Transverse colon (tissue), 4 donors: ENCODE measurements at regions not wholly inside any gene's neighbourhood (a gene's known extent, or its start where the extent isn't known, plus 50 kb on each side); places are given as distances from the start of the nearest gene placed in this dataset.

Experiments
- DNase-seq: peaks from one replicate; pipeline ENCODE4 v3.0.0-alpha.2; 2019
- H3K27ac ChIP-seq, 4 donors: fragments of 200-600 bp; sonication (generic); 2 replicates each; pipeline ENCODE4 v1.5.1; 2016 to 2018; ENCODE audit warnings: inconsistent platforms in 4 of 4
- H3K27me3 ChIP-seq: fragments of 200-600 bp; sonication (generic); 2 replicates; pipeline ENCODE4 v1.5.1; 2017; ENCODE audit warnings: inconsistent platforms
- H3K36me3 ChIP-seq, 4 donors: fragments of 200-600 bp; sonication (generic); 2 replicates each; pipeline ENCODE4 v1.5.1; 2017 to 2019; ENCODE audit warnings: inconsistent platforms in 4 of 4
- H3K4me1 ChIP-seq, 4 donors: fragments of 200-600 bp; sonication (generic); 2 replicates each; pipeline ENCODE4 v1.5.1; 2017 to 2020; ENCODE audit warnings: inconsistent platforms in 4 of 4
- H3K4me3 ChIP-seq, 4 donors: fragments of 200-600 bp; sonication (generic); 1 replicate in 1 of 4; 2 replicates in 3 of 4; pipeline versions ENCODE4 v1.5.1 to v1.6.1; 2017 to 2019; ENCODE audit warnings: inconsistent platforms in 4 of 4
- H3K9me3 ChIP-seq, 2 donors: fragments of 200-600 bp; sonication (generic); 2 replicates each; pipeline ENCODE4 v1.5.1; 2017 to 2019; ENCODE audit warnings: inconsistent platforms in 2 of 2
- EP300 ChIP-seq: sonication (generic); formaldehyde crosslinking; IDR thresholded peaks from one replicate; pipeline ENCODE4 v1.6.1; 2017; ENCODE audit warnings: antibody characterized with exemption, low read depth
- POLR2A ChIP-seq: fragments of 450-650 bp; IDR thresholded peaks from one replicate; pipeline ENCODE4 v1.6.1; 2016; ENCODE audit warnings: antibody characterized with exemption, mild to moderate bottlenecking, moderate library complexity
- POLR2AphosphoS5 ChIP-seq, 3 donors: sonication (generic); formaldehyde crosslinking; IDR thresholded peaks; one replicate each; pipeline ENCODE4 v1.6.1; 2016; ENCODE audit warnings: antibody characterized with exemption in 3 of 3
- WGBS, 2 donors: methylation state at CpG; one replicate each; pipeline ENCODE4 v1.1.5; 2018; ENCODE audit warnings: low coverage in 1 of 2; 5-methylcytosine and 5-hydroxymethylcytosine counted together
- in situ Hi-C, 4 donors: fragments of 200-750 bp; cut with MboI; loops; one replicate each; pipeline versions ENCODE4 v1.15.0 to v1.15.1; 2017; ENCODE audit warnings: low sequenced_read_pairs in 3 of 4, low pct_ligation_motif_present in 1 of 4, low pct_unique_long_range_greater_than_20kb in 1 of 4
- intact Hi-C: fragments of 100-400 bp; cut with DNase I; formaldehyde crosslinking; loops from one replicate; pipeline ENCODE4 v1.15.1; 2023; ENCODE audit warnings: low total_unique reads
- TF ChIP-seq, protein P1 (sequence below), 5 experiments: fragments of 200-600 bp in 3 of 5; fragments of 450-650 bp in 2 of 5; sonication (generic) in 3 of 5; IDR thresholded peaks; 1 replicate in 2 of 5; 2 replicates in 3 of 5; pipeline ENCODE4 v1.5.1; 2016 to 2017; ENCODE audit warnings: antibody characterized with exemption in 5 of 5, inconsistent platforms in 3 of 5, mild to moderate bottlenecking in 2 of 5, moderate library complexity in 1 of 5

- no peaks in the 10 kb centered on the region for H3K36me3 ChIP-seq
- 75 to 77% methylated on average over 2 of the region's 2 CpGs for WGBS, 2 donors
Observed at GRCh38 chr6:91730710-91731109, 1143.8 kb upstream of the MAP3K7 start.

GRCh38 chr6:91720324-91720723, 1133.5 kb upstream of the MAP3K7 start:
- Histone ChIP-seq H3K4me1 (no peaks in the 10 kb centered on the region), H3K27ac (no peak overlapping the region), H3K36me3 (no peaks in the 10 kb centered on the region), H3K9me3 (no peaks in the 10 kb centered on the region), H3K4me3 (no peak overlapping the region), H3K27me3 (no peaks in the 10 kb centered on the region)
- WGBS, 2 donors: 55 to 70% methylated on average over 1 of the region's 1 CpG
- no peak for TF ChIP-seq POLR2AphosphoS5 (IDR thresholded peaks at IDR 0.05)
- TF ChIP-seq EP300: no peak
- TF ChIP-seq, protein P1, sequence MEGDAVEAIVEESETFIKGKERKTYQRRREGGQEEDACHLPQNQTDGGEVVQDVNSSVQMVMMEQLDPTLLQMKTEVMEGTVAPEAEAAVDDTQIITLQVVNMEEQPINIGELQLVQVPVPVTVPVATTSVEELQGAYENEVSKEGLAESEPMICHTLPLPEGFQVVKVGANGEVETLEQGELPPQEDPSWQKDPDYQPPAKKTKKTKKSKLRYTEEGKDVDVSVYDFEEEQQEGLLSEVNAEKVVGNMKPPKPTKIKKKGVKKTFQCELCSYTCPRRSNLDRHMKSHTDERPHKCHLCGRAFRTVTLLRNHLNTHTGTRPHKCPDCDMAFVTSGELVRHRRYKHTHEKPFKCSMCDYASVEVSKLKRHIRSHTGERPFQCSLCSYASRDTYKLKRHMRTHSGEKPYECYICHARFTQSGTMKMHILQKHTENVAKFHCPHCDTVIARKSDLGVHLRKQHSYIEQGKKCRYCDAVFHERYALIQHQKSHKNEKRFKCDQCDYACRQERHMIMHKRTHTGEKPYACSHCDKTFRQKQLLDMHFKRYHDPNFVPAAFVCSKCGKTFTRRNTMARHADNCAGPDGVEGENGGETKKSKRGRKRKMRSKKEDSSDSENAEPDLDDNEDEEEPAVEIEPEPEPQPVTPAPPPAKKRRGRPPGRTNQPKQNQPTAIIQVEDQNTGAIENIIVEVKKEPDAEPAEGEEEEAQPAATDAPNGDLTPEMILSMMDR (IDR thresholded peaks at IDR 0.05): no peak
- no peak for TF ChIP-seq POLR2A
- intact Hi-C loops (no loop called here), in situ Hi-C loops (no loop called here)
- DNase-seq: no peak

More at GRCh38 chr6:91730710-91731109, 1143.8 kb upstream of the MAP3K7 start:
- Histone ChIP-seq H3K27me3 (no peaks in the 10 kb centered on the region), H3K27ac (no peak overlapping the region), H3K4me3 (no peak overlapping the region), H3K9me3 (no peaks in the 10 kb centered on the region), H3K4me1 (no peaks in the 10 kb centered on the region)
- intact Hi-C loops: no loop called here
- in situ Hi-C loops: no loop called here
- no peak for DNase-seq
- TF ChIP-seq, protein P1 (IDR thresholded peaks at IDR 0.05): no peak
- TF ChIP-seq POLR2AphosphoS5 (IDR thresholded peaks at IDR 0.05) (no peak), POLR2A (no peak), EP300 (no peak)

DNA sequence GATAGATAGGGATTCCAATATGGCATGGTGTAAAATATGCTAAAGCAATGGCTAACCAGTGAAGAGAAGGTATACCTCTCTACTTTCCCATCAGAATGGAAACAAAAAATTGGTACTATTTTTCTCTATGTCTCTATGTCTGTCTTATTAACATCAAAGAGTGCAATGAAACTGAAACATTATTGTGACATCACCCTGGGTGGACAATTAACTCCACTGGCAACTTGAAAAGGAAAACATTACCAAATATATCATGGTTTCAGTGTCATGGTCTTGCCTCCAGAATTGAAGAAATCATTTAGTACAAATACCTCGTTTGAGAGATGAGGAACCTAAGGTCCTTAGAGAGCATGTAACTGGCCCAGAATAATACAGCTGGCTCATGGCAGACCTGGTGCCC, 1132.5 kb upstream of the MAP3K7 start:
- in situ Hi-C loops (no loop called here), intact Hi-C loops (no loop called here)

GRCh38 chr6:91718198-91718597, 1131.3 kb upstream of the MAP3K7 start:
- H3K4me3 ChIP-seq: no peak overlapping the region
- no peaks in the 10 kb centered on the region for H3K9me3 ChIP-seq
- intact Hi-C loops: no loop called here
- no peak overlapping the region for H3K27ac ChIP-seq
- H3K4me1 ChIP-seq: no peaks in the 10 kb centered on the region
- in situ Hi-C loops: no loop called here
- no peak for DNase-seq
- TF ChIP-seq EP300: no peak
- no peak for TF ChIP-seq POLR2AphosphoS5 (IDR thresholded peaks at IDR 0.05)
- TF ChIP-seq POLR2A: no peak
- TF ChIP-seq, protein P1 (IDR thresholded peaks at IDR 0.05): no peak
- no peaks in the 10 kb centered on the region for H3K27me3 ChIP-seq
- H3K36me3 ChIP-seq: no peaks in the 10 kb centered on the region
- 54 to 56% methylated on average over 2 of the region's 2 CpGs for WGBS, 2 donors

More for the DNA sequence above, 1132.5 kb upstream of the MAP3K7 start:
- no peaks in the 10 kb centered on the region for H3K4me1 ChIP-seq
- no peaks in the 10 kb centered on the region for H3K9me3 ChIP-seq
- DNase-seq: no peak
- no peaks in the 10 kb centered on the region for H3K27me3 ChIP-seq
- H3K27ac ChIP-seq: no peak overlapping the region
- no peak overlapping the region for H3K4me3 ChIP-seq
- WGBS, 2 donors: 38 to 43% methylated on average over 1 of the region's 1 CpG
- TF ChIP-seq POLR2AphosphoS5 (IDR thresholded peaks at IDR 0.05): no peak
- no peak for TF ChIP-seq POLR2A
- no peaks in the 10 kb centered on the region for H3K36me3 ChIP-seq

DNA sequence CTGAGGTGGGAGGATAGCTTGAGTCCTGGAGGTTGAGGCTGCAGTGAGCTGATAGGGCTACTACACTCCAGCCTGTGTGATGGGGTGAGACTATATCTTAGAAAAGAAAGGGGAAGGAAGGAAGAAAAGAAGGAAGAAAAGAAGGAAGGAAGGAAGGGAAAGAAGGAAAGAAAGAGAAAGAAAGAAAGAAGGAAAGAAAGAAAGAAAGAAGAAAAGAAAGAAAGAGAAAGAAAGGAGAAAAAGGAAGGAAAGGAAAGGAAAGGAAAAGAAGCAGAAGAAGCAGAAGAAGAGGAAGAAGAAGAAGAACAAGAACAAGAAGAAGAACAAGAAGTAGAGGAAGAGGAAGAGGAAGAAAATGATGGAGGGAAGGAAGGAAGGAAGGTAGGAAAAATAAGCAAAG, 1130.2 kb upstream of the MAP3K7 start:
- in situ Hi-C loops: no loop called here
- Histone ChIP-seq H3K4me3 (no peak overlapping the region), H3K27me3 (no peaks in the 10 kb centered on the region), H3K9me3 (no peaks in the 10 kb centered on the region), H3K27ac (no peak overlapping the region), H3K4me1 (no peaks in the 10 kb centered on the region), H3K36me3 (no peaks in the 10 kb centered on the region)
- DNase-seq: no peak
- intact Hi-C loops: no loop called here
- no peak for TF ChIP-seq POLR2A
- TF ChIP-seq POLR2AphosphoS5 (IDR thresholded peaks at IDR 0.05): no peak
- TF ChIP-seq, protein P1 (IDR thresholded peaks at IDR 0.05): no peak
- TF ChIP-seq EP300: no peak
